ENCODE measurements at regions not wholly inside any gene's neighbourhood (a gene's known extent, or its start where the extent isn't known, plus 50 kb on each side); places are given as distances from the start of the nearest gene placed in this dataset.

DNA sequence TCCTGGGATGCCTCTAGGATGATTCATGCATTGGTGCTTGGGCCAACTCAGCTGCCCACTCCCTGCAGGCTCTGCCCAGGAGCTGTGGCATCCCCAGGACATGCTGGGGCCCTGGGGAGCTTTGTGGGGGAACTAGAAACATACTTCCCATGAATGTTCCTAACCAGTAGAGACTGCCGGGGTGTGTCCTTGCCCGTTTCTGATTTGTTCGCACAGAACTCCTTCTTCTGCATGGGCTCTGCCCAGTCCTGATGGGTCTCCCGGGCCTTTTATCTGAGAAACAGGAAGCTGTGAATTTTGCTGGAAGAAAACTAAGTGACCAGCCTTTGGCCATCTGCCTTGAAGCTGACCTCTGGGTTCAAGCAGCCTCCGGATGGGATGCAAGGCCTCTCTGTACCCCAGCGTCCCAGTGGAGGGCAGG lies 71.6 kb upstream of the RNU6ATAC start:
- TF ChIP-seq, protein P1, sequence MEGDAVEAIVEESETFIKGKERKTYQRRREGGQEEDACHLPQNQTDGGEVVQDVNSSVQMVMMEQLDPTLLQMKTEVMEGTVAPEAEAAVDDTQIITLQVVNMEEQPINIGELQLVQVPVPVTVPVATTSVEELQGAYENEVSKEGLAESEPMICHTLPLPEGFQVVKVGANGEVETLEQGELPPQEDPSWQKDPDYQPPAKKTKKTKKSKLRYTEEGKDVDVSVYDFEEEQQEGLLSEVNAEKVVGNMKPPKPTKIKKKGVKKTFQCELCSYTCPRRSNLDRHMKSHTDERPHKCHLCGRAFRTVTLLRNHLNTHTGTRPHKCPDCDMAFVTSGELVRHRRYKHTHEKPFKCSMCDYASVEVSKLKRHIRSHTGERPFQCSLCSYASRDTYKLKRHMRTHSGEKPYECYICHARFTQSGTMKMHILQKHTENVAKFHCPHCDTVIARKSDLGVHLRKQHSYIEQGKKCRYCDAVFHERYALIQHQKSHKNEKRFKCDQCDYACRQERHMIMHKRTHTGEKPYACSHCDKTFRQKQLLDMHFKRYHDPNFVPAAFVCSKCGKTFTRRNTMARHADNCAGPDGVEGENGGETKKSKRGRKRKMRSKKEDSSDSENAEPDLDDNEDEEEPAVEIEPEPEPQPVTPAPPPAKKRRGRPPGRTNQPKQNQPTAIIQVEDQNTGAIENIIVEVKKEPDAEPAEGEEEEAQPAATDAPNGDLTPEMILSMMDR (IDR thresholded peaks at IDR 0.05 in 2 of 3, conservative IDR thresholded peaks at IDR 0.05 in 1 of 3; ENCODE audit: insufficient read depth in 2 of 3, low read depth in 1 of 3, low read length in 3 of 3) = no peak
- TF ChIP-seq, protein P2, sequence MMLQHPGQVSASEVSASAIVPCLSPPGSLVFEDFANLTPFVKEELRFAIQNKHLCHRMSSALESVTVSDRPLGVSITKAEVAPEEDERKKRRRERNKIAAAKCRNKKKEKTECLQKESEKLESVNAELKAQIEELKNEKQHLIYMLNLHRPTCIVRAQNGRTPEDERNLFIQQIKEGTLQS (IDR thresholded peaks at IDR 0.05) = no peak
- TF ChIP-seq, protein P2 (CRISPR knock-in tag; conservative IDR thresholded peaks at IDR 0.05) = no peak
- TF ChIP-seq CBFA2T2 (conservative IDR thresholded peaks at IDR 0.05) (no peak), EGR1 (conservative IDR thresholded peaks at IDR 0.05) (no peak)
- TF ChIP-seq, protein P3, sequence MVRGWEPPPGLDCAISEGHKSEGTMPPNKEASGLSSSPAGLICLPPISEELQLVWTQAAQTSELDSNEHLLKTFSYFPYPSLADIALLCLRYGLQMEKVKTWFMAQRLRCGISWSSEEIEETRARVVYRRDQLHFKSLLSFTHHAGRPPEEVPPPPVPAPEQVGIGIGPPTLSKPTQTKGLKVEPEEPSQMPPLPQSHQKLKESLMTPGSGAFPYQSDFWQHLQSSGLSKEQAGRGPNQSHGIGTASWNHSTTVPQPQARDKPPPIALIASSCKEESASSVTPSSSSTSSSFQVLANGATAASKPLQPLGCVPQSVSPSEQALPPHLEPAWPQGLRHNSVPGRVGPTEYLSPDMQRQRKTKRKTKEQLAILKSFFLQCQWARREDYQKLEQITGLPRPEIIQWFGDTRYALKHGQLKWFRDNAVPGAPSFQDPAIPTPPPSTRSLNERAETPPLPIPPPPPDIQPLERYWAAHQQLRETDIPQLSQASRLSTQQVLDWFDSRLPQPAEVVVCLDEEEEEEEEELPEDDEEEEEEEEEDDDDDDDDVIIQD (CRISPR knock-in tag; IDR thresholded peaks at IDR 0.05) = no peak
- TF ChIP-seq, protein P4, sequence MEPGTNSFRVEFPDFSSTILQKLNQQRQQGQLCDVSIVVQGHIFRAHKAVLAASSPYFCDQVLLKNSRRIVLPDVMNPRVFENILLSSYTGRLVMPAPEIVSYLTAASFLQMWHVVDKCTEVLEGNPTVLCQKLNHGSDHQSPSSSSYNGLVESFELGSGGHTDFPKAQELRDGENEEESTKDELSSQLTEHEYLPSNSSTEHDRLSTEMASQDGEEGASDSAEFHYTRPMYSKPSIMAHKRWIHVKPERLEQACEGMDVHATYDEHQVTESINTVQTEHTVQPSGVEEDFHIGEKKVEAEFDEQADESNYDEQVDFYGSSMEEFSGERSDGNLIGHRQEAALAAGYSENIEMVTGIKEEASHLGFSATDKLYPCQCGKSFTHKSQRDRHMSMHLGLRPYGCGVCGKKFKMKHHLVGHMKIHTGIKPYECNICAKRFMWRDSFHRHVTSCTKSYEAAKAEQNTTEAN (CRISPR knock-in tag; IDR thresholded peaks at IDR 0.05) = no peak
- TF ChIP-seq, protein P5, sequence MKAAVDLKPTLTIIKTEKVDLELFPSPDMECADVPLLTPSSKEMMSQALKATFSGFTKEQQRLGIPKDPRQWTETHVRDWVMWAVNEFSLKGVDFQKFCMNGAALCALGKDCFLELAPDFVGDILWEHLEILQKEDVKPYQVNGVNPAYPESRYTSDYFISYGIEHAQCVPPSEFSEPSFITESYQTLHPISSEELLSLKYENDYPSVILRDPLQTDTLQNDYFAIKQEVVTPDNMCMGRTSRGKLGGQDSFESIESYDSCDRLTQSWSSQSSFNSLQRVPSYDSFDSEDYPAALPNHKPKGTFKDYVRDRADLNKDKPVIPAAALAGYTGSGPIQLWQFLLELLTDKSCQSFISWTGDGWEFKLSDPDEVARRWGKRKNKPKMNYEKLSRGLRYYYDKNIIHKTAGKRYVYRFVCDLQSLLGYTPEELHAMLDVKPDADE (conservative IDR thresholded peaks at IDR 0.05; ENCODE audit: control insufficient read depth, low read depth, low read length) = no peak
